Tibial artery (tissue), 4 donors: ENCODE measurements at regions not wholly inside any gene's neighbourhood (a gene's known extent, or its start where the extent isn't known, plus 50 kb on each side); places are given as distances from the start of the nearest gene placed in this dataset.

Experiments used
- DNase-seq, 2 donors: peaks; one replicate each; pipeline ENCODE4 v3.0.0-alpha.2; 2019
- H3K27ac ChIP-seq, 2 donors: fragments of 200-600 bp; sonication (generic) in 1 of 2; 1 replicate in 1 of 2; 2 replicates in 1 of 2; pipeline ENCODE4 v1.5.1; 2018 to 2019; ENCODE audit warnings: mild to moderate bottlenecking in 1 of 2
- H3K27me3 ChIP-seq, 2 donors: fragments of 200-600 bp; sonication (generic) in 1 of 2; one replicate each; pipeline versions ENCODE4 v1.5.1 to v1.6.0; 2016 to 2019
- H3K36me3 ChIP-seq, 3 donors: fragments of 200-600 bp; sonication (generic) in 2 of 3; one replicate each; pipeline ENCODE4 v1.5.1; 2016 to 2019; ENCODE audit warnings: mild to moderate bottlenecking in 2 of 3
- H3K4me1 ChIP-seq, 4 donors: fragments of 200-600 bp; sonication (generic) in 2 of 4; 1 replicate in 3 of 4; 2 replicates in 1 of 4; pipeline ENCODE4 v1.5.1; 2016 to 2019
- H3K4me3 ChIP-seq, 2 donors: fragments of 200-600 bp; sonication (generic) in 1 of 2; 1 replicate in 1 of 2; 2 replicates in 1 of 2; pipeline ENCODE4 v1.5.1; 2018 to 2019; ENCODE audit warnings: mild to moderate bottlenecking in 2 of 2
- H3K9me3 ChIP-seq, 3 donors: fragments of 200-600 bp; sonication (generic) in 1 of 3; one replicate each; pipeline ENCODE4 v1.5.1; 2016 to 2019
- intact Hi-C: fragments of 100-400 bp; cut with DNase I; formaldehyde crosslinking; loops from one replicate; pipeline ENCODE4 v1.15.0; 2023; ENCODE audit warnings: low total_unique reads
- TF ChIP-seq, protein P1 (sequence below), 2 experiments: fragments of 200-600 bp in 1 of 2; fragments of 450-650 bp in 1 of 2; IDR thresholded peaks; one replicate each; pipeline ENCODE4 v1.5.1; 2017 to 2019; ENCODE audit warnings: antibody characterized with exemption in 2 of 2, mild to moderate bottlenecking in 1 of 2, moderate library complexity in 1 of 2

DNA sequence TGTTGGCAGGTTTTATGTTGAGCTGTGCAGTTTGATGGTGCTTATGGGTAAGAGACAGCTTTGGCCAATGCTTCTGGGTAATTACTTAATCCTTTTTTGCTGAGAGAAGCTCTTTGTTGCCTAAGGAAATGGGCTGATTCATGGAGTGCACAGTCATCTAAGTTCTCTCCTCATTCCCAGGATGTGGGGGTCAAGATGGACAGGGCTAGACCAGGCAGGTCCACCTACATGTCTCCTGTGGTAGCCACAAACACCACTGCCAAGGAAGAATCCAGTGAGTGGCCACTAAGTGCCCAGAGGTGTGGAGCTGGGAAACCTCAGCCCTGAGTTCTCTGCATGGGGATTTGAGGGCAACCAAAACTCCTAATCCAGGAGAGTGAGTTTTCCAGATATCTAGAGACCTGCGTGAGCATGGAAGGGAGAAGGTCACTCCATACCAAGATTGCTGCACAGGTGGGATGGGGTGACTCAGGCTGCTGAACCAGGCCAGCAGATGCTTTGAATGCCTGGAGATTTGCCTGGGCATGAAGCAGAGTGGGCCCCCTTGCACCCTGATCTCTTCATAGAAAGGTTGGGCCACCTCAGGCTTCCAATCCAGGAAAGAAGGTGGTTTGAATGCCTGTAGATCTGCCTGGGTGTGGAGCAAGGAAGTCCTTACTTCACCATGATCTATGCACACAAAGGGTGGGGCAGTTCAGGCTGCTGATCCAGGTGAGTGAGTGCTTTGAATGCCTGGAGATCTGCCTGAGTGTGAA lies 234.8 kb upstream of the GNPDA2 start:
- TF ChIP-seq, protein P1, sequence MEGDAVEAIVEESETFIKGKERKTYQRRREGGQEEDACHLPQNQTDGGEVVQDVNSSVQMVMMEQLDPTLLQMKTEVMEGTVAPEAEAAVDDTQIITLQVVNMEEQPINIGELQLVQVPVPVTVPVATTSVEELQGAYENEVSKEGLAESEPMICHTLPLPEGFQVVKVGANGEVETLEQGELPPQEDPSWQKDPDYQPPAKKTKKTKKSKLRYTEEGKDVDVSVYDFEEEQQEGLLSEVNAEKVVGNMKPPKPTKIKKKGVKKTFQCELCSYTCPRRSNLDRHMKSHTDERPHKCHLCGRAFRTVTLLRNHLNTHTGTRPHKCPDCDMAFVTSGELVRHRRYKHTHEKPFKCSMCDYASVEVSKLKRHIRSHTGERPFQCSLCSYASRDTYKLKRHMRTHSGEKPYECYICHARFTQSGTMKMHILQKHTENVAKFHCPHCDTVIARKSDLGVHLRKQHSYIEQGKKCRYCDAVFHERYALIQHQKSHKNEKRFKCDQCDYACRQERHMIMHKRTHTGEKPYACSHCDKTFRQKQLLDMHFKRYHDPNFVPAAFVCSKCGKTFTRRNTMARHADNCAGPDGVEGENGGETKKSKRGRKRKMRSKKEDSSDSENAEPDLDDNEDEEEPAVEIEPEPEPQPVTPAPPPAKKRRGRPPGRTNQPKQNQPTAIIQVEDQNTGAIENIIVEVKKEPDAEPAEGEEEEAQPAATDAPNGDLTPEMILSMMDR (IDR thresholded peaks at IDR 0.05) = no peak
- H3K27me3 ChIP-seq = no peaks in the 10 kb centered on the region
- H3K4me1 ChIP-seq = no peaks in the 10 kb centered on the region
- H3K27ac ChIP-seq = no peak overlapping the region
- peaks cover 0 to 5% (median 0%) of the 10 kb centered on the region in 3 donors for H3K9me3 ChIP-seq
- no peaks in the 10 kb centered on the region for H3K36me3 ChIP-seq
- H3K4me3 ChIP-seq = no peak overlapping the region
- intact Hi-C loops = no loop called here
- DNase-seq = no peak

DNA sequence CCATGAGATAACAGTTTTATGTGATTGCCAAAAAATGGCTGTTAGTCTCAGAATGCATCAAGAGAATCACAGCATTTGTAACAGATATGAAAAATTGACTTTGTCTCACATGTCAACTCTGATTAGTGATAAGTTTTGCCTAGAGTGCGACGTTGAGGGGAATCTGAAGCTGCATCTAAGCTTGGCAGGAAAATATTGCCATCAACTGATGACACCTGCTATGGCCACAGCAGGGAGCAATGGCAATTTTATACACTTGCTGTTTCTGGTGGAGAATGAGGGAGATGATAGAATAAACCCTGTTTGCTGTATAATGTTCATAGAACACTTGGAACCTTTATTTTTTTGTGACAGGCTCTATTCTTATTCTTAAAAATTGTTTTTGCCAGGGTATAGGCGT lies 205.4 kb upstream of the GNPDA2 start:
- intact Hi-C loops = no loop called here
- Histone ChIP-seq H3K9me3 (no peaks in the 10 kb centered on the region), H3K27me3 (no peaks in the 10 kb centered on the region), H3K4me1 (no peaks in the 10 kb centered on the region), H3K27ac (no peak overlapping the region), H3K4me3 (no peak overlapping the region), H3K36me3 (no peaks in the 10 kb centered on the region)
- no peak for DNase-seq
- TF ChIP-seq, protein P1 (IDR thresholded peaks at IDR 0.05) = no peak

DNA sequence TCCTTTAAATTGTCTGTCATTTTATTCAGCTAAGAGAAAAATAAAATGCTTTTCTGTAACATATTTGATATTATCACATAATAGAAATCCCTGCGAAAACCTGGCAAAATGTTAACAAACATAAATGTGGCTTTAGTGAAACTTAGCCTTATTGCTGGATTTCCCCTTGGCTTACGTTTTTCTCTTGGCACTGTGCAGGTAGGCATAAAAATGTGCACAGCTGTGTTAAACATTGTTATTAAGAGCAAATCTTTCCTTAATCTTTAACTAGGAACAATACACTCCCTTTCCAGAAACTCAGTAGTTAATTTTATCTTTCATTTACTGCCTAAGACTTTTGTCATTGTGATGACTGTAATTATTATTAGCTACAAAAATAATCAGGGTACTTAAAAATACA lies 202.4 kb upstream of the GNPDA2 start:
- Histone ChIP-seq H3K36me3 (no peaks in the 10 kb centered on the region), H3K4me3 (no peak overlapping the region), H3K27ac (no peak overlapping the region), H3K27me3 (no peaks in the 10 kb centered on the region), H3K9me3 (no peaks in the 10 kb centered on the region), H3K4me1 (no peaks in the 10 kb centered on the region)
- intact Hi-C loops = no loop called here
- TF ChIP-seq, protein P1 (IDR thresholded peaks at IDR 0.05) = no peak
- no peak for DNase-seq

DNA sequence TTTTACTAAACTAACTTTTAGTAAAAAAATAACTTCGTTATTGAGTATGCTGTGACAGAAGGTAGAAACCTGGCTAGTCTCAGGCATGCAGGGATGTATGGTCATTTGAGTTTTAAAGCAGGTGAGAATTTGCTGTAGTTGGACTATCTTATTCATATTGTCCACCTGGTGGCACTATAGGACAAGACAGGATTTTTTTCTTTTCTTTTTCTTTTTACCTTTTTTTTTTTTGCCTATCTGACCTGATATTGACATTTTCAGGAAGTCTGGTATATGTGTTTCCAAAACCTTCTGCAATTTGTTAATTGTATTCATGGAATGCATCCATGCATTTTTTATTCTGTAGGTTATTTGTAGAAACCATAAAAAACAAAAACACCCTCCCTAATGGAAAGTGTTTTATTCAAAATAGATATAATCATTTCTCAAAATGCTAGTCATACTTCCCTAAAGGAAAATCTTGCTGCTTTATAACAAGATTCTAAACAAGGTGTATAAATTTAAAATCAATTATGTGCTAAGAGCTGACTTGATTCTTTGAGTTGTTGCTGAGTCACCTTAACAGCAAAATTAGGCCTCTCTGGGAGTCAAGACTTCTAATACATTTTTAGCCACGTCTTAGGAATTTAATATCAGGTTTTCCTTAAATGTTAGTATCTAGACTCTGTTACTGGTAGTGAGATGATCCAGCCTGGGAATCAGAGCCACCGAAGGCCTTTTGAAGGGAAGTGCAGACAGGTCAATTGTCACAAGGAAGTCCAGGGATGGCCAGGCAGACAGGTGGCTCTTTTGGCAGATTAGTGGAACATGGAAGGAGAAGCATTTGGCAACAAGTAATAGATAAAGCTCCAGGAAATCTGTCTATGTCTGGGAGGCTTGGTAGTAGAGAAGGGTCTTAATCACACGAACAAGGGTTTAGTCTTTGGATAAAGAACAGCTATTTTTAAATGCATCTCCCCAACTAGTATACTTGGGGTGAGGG lies 201.3 kb upstream of the GNPDA2 start:
- DNase-seq = no peak
- intact Hi-C loops = no loop called here
- Histone ChIP-seq H3K4me1 (no peaks in the 10 kb centered on the region), H3K9me3 (no peaks in the 10 kb centered on the region), H3K27ac (no peak overlapping the region), H3K36me3 (no peaks in the 10 kb centered on the region), H3K27me3 (no peaks in the 10 kb centered on the region), H3K4me3 (no peak overlapping the region)
- TF ChIP-seq, protein P1 (IDR thresholded peaks at IDR 0.05) = peak; percentile 19 to 32

DNA sequence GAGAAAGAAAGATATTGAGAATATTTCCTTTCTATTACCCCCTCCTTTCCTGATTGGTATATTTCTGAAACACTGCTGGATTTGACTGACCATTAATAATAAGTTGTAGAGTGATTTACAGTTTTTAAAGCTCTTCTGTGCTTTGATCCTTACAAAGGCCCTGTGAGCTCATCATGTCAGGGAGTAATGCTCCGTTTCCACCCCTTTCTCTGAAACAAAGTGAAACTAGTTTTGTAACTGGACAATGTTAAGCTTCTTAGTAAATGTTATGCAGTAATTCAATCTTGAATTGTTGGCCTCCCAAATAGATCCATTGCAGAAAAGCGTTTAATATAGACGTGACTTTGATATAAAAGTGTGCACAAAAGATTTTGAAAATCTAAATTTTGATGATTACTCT lies 190.1 kb upstream of the GNPDA2 start:
- Histone ChIP-seq H3K9me3 (no peaks in the 10 kb centered on the region), H3K4me3 (no peak overlapping the region), H3K36me3 (no peaks in the 10 kb centered on the region), H3K4me1 (no peaks in the 10 kb centered on the region), H3K27ac (no peak overlapping the region), H3K27me3 (no peaks in the 10 kb centered on the region)
- TF ChIP-seq, protein P1 (IDR thresholded peaks at IDR 0.05) = no peak
- intact Hi-C loops = no loop called here
- DNase-seq = no peak
